HEK293T (cell line): ENCODE measurements at regions not wholly inside any gene's neighbourhood (a gene's known extent, or its start where the extent isn't known, plus 50 kb on each side); places are given as distances from the start of the nearest gene placed in this dataset.

ENCODE experiments used
- FOXA1 ChIP-seq: fragments of 450-650 bp; IDR thresholded peaks from 2 replicates; pipeline ENCODE4 v1.6.1; 2016; ENCODE audit warnings: mild to moderate bottlenecking
- LEF1 ChIP-seq: fragments of 450-650 bp; IDR thresholded peaks from 2 replicates; pipeline ENCODE4 v1.6.1; 2017; ENCODE audit warnings: mild to moderate bottlenecking, borderline replicate concordance

- TF ChIP-seq FOXA1 (no peak), LEF1 (no peak)
Observed at GRCh38 chr1:38735651-38736161, 123.9 kb downstream of the RRAGC start.
